Tibial nerve (tissue), 4 donors: ENCODE measurements at regions not wholly inside any gene's neighbourhood (a gene's known extent, or its start where the extent isn't known, plus 50 kb on each side); places are given as distances from the start of the nearest gene placed in this dataset.

ENCODE experiments used
- CTCF ChIP-seq, 5 experiments: fragments of 200-600 bp in 3 of 5; fragments of 450-650 bp in 2 of 5; sonication (generic) in 3 of 5; IDR thresholded peaks; one replicate each; pipeline ENCODE4 v1.5.1; 2016 to 2019; ENCODE audit warnings: antibody characterized with exemption in 5 of 5, mild to moderate bottlenecking in 3 of 5, moderate library complexity in 2 of 5
- EP300 ChIP-seq, 2 donors: sonication (generic); formaldehyde crosslinking; IDR thresholded peaks; one replicate each; pipeline ENCODE4 v1.6.1; 2017; ENCODE audit warnings: antibody characterized with exemption in 2 of 2, mild to moderate bottlenecking in 1 of 2
- POLR2A ChIP-seq, 2 donors: fragments of 450-650 bp; IDR thresholded peaks; one replicate each; pipeline ENCODE4 v1.6.1; 2017; ENCODE audit warnings: antibody characterized with exemption in 2 of 2, mild to moderate bottlenecking in 2 of 2, moderate library complexity in 2 of 2

GRCh38 chr18:24986666-24987302 is 365.2 kb downstream of the ZNF521 start:
- TF ChIP-seq CTCF (IDR thresholded peaks at IDR 0.05) (no peak), EP300 (IDR thresholded peaks at IDR 0.05) (no peak), POLR2A (IDR thresholded peaks at IDR 0.05) (no peak)
